ENCODE measurements at regions not wholly inside any gene's neighbourhood (a gene's known extent, or its start where the extent isn't known, plus 50 kb on each side); places are given as distances from the start of the nearest gene placed in this dataset.

- peak; percentile 46 for DNase-seq
Observed at GRCh38 chr22:25368271-25368670, 148.8 kb downstream of the CRYBB2 start.

- DNase-seq, result no peak
Observed at GRCh38 chr22:25369041-25369440, 149.6 kb downstream of the CRYBB2 start.

GRCh38 chr22:25370322-25370721 is 150.9 kb downstream of the CRYBB2 start:
- no peak for DNase-seq

GRCh38 chr22:25372000-25372595 is 152.7 kb downstream of the CRYBB2 start:
- no peak for DNase-seq

- DNase-seq, result no peak
Observed at GRCh38 chr22:25373961-25374360, 154.5 kb downstream of the CRYBB2 start.

GRCh38 chr22:25374869-25375268 is 155.4 kb downstream of the CRYBB2 start:
- DNase-seq, result no peak

GRCh38 chr22:25375683-25376082 is 156.2 kb downstream of the CRYBB2 start:
- no peak for DNase-seq

- no peak for DNase-seq
Observed at GRCh38 chr22:25377699-25378098, 158.3 kb downstream of the CRYBB2 start.

GRCh38 chr22:25380122-25380747 is 160.8 kb downstream of the CRYBB2 start:
- no peak for DNase-seq

GRCh38 chr22:25382762-25383161 is 163.3 kb downstream of the CRYBB2 start:
- no peak for DNase-seq

GRCh38 chr22:25383278-25383820 is 163.9 kb downstream of the CRYBB2 start:
- DNase-seq, result no peak

GRCh38 chr22:25383892-25384291 is 164.5 kb downstream of the CRYBB2 start:
- DNase-seq, result no peak

GRCh38 chr22:25386538-25386884 is 167.1 kb downstream of the CRYBB2 start:
- DNase-seq, result no peak

GRCh38 chr22:25388415-25388814 is 169.0 kb downstream of the CRYBB2 start:
- DNase-seq, result no peak

- peak; percentile 61 for DNase-seq
Observed at GRCh38 chr22:25388866-25389540, 169.6 kb downstream of the CRYBB2 start.

- DNase-seq, result no peak
Observed at GRCh38 chr22:25389541-25389919, 170.1 kb downstream of the CRYBB2 start.

GRCh38 chr22:25390297-25391240 is 171.1 kb downstream of the CRYBB2 start:
- no peak for DNase-seq

GRCh38 chr22:25392584-25392983 is 171.9 kb upstream of the GRK3 start:
- no peak for DNase-seq

- DNase-seq, result no peak
Observed at GRCh38 chr22:25393121-25393805, 171.2 kb upstream of the GRK3 start.

- no peak for DNase-seq
Observed at GRCh38 chr22:25395468-25395867, 169.0 kb upstream of the GRK3 start.

GRCh38 chr22:25395915-25396314 is 168.6 kb upstream of the GRK3 start:
- no peak for DNase-seq

- DNase-seq, result no peak
Observed at GRCh38 chr22:25396615-25397200, 167.8 kb upstream of the GRK3 start.
